Spleen (tissue), 7 donors: ENCODE measurements at regions not wholly inside any gene's neighbourhood (a gene's known extent, or its start where the extent isn't known, plus 50 kb on each side); places are given as distances from the start of the nearest gene placed in this dataset.

Source experiments
- CTCF ChIP-seq, 11 experiments: fragments of 200-600 bp in 7 of 11; fragments of 450-650 bp in 4 of 11; sonication (generic) in 4 of 11; IDR thresholded peaks in 8 of 11; conservative IDR thresholded peaks in 3 of 11; 1 replicate in 7 of 11; 2 replicates in 4 of 11; pipeline versions ENCODE4 v1.4.0 to v1.8.0; 2016 to 2021; ENCODE audit warnings: antibody characterized with exemption in 11 of 11, inconsistent platforms in 4 of 11, mild to moderate bottlenecking in 1 of 11
- POLR2A ChIP-seq, 3 donors: fragments of 450-650 bp; IDR thresholded peaks; one replicate each; pipeline ENCODE4 v1.5.1; 2017; ENCODE audit warnings: antibody characterized with exemption in 3 of 3, mild to moderate bottlenecking in 1 of 3
- donor health status: DM: no; HTN: no; CAD: no; lungs with moderate emphysema.
- donor health status: DM: no; HTN: no; CAD: no.
- donor health status: DM: no; HTN: no; CAD: no.

GRCh38 chrX:470686-471085 is 84.0 kb upstream of the PPP2R3B start:
- TF ChIP-seq CTCF (IDR thresholded peaks at IDR 0.05 in 8 of 11, conservative IDR thresholded peaks at IDR 0.05 in 3 of 11) = no peak
- TF ChIP-seq POLR2A (IDR thresholded peaks at IDR 0.05) = no peak
